H1 (cell line): ENCODE measurements at regions not wholly inside any gene's neighbourhood (a gene's known extent, or its start where the extent isn't known, plus 50 kb on each side); places are given as distances from the start of the nearest gene placed in this dataset.

Experiments
- FOSL1 ChIP-seq: IDR thresholded peaks from 2 replicates; pipeline ENCODE4 v1.6.1; 2011; ENCODE audit warnings: mild to moderate bottlenecking, low read depth, low read length, moderate library complexity; ENCODE audit not compliant: insufficient read depth
- GABPA ChIP-seq: IDR thresholded peaks from 2 replicates; pipeline ENCODE4 v1.6.1; 2011; ENCODE audit warnings: mild to moderate bottlenecking, low read length, moderate library complexity, borderline replicate concordance; ENCODE audit not compliant: insufficient read depth
- JUN ChIP-seq: IDR thresholded peaks from 2 replicates; pipeline ENCODE4 v1.6.1; 2011; ENCODE audit warnings: low read depth, mild to moderate bottlenecking, improper control_type of control experiment, low read length
- POLR2A ChIP-seq, 2 experiments: IDR thresholded peaks; 1 replicate in 1 of 2; 2 replicates in 1 of 2; pipeline ENCODE4 v1.6.1; 2011; ENCODE audit warnings: low read depth in 2 of 2, low read length in 2 of 2, mild to moderate bottlenecking in 2 of 2; ENCODE audit errors: control extremely low read depth in 1 of 2
- POLR2AphosphoS5 ChIP-seq: IDR thresholded peaks from 2 replicates; pipeline ENCODE4 v1.6.1; 2011; ENCODE audit warnings: low read depth, low read length
- TCF12 ChIP-seq: IDR thresholded peaks from 2 replicates; pipeline ENCODE4 v1.6.1; 2011; ENCODE audit warnings: low read depth, mild to moderate bottlenecking, low read length
- YY1 ChIP-seq: IDR thresholded peaks from 2 replicates; pipeline ENCODE4 v1.6.1; 2011; ENCODE audit warnings: low read depth, mild to moderate bottlenecking, low read length
- ZNF274 ChIP-seq: IDR thresholded peaks from 2 replicates; pipeline ENCODE4 v1.7.0; 2012; ENCODE audit warnings: low read length, borderline replicate concordance; ENCODE audit errors: extremely low read depth
- TF ChIP-seq, protein P1 (sequence below), 3 experiments: IDR thresholded peaks; 1 replicate in 2 of 3; 2 replicates in 1 of 3; pipeline versions ENCODE4 v1.5.1 to v1.6.1; 2011; ENCODE audit warnings: low read length in 3 of 3, mild to moderate bottlenecking in 3 of 3, inconsistent platforms in 2 of 3, low read depth in 1 of 3, moderate library complexity in 1 of 3; ENCODE audit not compliant: insufficient read depth in 1 of 3; ENCODE audit errors: control extremely low read depth in 1 of 3

DNA sequence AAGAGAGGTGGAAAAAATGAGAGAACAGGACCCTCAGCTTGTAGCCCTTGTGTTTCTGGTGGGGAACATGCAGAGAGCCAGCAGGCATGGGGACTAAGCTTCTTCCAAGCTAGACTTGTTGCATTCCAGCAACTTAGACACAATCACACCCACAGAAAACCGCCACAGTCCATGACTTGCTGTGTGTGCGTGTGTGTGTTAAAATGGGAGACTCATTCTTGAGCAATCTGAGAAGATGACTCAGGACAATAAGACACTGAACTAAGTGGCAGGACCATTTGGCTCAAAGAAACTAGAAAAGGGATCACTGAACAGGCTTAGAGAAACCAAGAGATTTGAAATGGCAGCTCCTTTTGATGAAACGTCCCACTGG lies 78.0 kb downstream of the HLX start:
- TF ChIP-seq JUN: no peak
- no peak for TF ChIP-seq FOSL1
- no peak for TF ChIP-seq POLR2A (IDR thresholded peaks at IDR 0.05; ENCODE audit: control extremely low read depth in 1 of 2, low read depth in 2 of 2, low read length in 2 of 2)
- TF ChIP-seq YY1: no peak
- no peak for TF ChIP-seq GABPA
- no peak for TF ChIP-seq TCF12
- TF ChIP-seq, protein P1, sequence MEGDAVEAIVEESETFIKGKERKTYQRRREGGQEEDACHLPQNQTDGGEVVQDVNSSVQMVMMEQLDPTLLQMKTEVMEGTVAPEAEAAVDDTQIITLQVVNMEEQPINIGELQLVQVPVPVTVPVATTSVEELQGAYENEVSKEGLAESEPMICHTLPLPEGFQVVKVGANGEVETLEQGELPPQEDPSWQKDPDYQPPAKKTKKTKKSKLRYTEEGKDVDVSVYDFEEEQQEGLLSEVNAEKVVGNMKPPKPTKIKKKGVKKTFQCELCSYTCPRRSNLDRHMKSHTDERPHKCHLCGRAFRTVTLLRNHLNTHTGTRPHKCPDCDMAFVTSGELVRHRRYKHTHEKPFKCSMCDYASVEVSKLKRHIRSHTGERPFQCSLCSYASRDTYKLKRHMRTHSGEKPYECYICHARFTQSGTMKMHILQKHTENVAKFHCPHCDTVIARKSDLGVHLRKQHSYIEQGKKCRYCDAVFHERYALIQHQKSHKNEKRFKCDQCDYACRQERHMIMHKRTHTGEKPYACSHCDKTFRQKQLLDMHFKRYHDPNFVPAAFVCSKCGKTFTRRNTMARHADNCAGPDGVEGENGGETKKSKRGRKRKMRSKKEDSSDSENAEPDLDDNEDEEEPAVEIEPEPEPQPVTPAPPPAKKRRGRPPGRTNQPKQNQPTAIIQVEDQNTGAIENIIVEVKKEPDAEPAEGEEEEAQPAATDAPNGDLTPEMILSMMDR (IDR thresholded peaks at IDR 0.05; ENCODE audit: control extremely low read depth in 1 of 3, insufficient read depth in 1 of 3, low read depth in 1 of 3, low read length in 3 of 3): no peak
- no peak for TF ChIP-seq POLR2AphosphoS5
- no peak for TF ChIP-seq ZNF274
